ENCODE measurements at regions not wholly inside any gene's neighbourhood (a gene's known extent, or its start where the extent isn't known, plus 50 kb on each side); places are given as distances from the start of the nearest gene placed in this dataset.

DNA sequence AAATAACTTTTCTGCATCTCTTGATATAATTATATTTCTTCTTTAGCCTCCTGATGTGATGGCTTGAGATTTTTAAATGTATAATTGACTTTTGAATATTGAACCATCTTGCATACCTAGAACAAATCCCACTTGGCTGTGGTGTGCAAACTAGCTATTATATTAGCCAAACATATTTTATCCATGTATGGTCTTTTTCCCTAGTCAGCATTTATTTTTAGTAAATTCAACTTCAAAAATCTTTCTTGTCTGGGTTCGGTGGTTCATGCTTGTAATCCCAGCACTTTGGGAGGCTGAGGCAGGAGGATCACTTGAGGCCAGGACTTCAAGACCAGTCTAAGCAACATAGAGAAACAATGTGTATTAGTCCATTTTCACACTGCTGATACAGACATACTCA lies 386.6 kb upstream of the VWC2 start:
- H3K27me3 ChIP-seq (ENCODE audit: control insufficient read depth in 4 of 4, insufficient read depth in 4 of 4, low read length in 3 of 4): no peaks in the 10 kb centered on the region
- H3K36me3 ChIP-seq (ENCODE audit: control insufficient read depth in 4 of 4, insufficient read depth in 3 of 4, low read depth in 1 of 4, low read length in 3 of 4): no peaks in the 10 kb centered on the region
- no peak overlapping the region for H3K9ac ChIP-seq (ENCODE audit: low read depth in 1 of 2, low read length in 2 of 2)
- H3K4me3 ChIP-seq (ENCODE audit: low read depth in 1 of 3, low read length in 3 of 3): no peak overlapping the region
- DNase-seq (ENCODE audit: low spot score): no peak
- H3K4me1 ChIP-seq (ENCODE audit: control insufficient read depth in 4 of 4, insufficient read depth in 4 of 4, low read length in 3 of 4): no peaks in the 10 kb centered on the region
- TF ChIP-seq TAF1 (conservative IDR thresholded peaks at IDR 0.05) (no peak), FOXA1 (IDR thresholded peaks at IDR 0.05) (no peak), HNF4A (conservative IDR thresholded peaks at IDR 0.05) (no peak), JUND (IDR thresholded peaks at IDR 0.05) (no peak), NR2F2 (IDR thresholded peaks at IDR 0.05) (no peak), GABPA (IDR thresholded peaks at IDR 0.05 in 1 of 2, conservative IDR thresholded peaks at IDR 0.05 in 1 of 2) (no peak), EGR1 (IDR thresholded peaks at IDR 0.05; ENCODE audit: low read depth in 2 of 2) (no peak), HNF4G (IDR thresholded peaks at IDR 0.05) (no peak), YY1 (IDR thresholded peaks at IDR 0.05) (no peak), SP1 (IDR thresholded peaks at IDR 0.05) (no peak)
- TF ChIP-seq, protein P1, sequence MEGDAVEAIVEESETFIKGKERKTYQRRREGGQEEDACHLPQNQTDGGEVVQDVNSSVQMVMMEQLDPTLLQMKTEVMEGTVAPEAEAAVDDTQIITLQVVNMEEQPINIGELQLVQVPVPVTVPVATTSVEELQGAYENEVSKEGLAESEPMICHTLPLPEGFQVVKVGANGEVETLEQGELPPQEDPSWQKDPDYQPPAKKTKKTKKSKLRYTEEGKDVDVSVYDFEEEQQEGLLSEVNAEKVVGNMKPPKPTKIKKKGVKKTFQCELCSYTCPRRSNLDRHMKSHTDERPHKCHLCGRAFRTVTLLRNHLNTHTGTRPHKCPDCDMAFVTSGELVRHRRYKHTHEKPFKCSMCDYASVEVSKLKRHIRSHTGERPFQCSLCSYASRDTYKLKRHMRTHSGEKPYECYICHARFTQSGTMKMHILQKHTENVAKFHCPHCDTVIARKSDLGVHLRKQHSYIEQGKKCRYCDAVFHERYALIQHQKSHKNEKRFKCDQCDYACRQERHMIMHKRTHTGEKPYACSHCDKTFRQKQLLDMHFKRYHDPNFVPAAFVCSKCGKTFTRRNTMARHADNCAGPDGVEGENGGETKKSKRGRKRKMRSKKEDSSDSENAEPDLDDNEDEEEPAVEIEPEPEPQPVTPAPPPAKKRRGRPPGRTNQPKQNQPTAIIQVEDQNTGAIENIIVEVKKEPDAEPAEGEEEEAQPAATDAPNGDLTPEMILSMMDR (IDR thresholded peaks at IDR 0.05; ENCODE audit: low read depth, low read length, missing input control): no peak
- TF ChIP-seq, protein P2, sequence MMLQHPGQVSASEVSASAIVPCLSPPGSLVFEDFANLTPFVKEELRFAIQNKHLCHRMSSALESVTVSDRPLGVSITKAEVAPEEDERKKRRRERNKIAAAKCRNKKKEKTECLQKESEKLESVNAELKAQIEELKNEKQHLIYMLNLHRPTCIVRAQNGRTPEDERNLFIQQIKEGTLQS (IDR thresholded peaks at IDR 0.05): no peak
- TF ChIP-seq, protein P3, sequence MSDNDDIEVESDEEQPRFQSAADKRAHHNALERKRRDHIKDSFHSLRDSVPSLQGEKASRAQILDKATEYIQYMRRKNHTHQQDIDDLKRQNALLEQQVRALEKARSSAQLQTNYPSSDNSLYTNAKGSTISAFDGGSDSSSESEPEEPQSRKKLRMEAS (IDR thresholded peaks at IDR 0.05): no peak
- H3K27ac ChIP-seq (ENCODE audit: low read depth in 1 of 2, low read length in 2 of 2): no peak overlapping the region
- 70% methylated on average over 1 of the region's 1 CpG for WGBS
- H3K9me3 ChIP-seq (ENCODE audit: control insufficient read depth in 4 of 4, low read length in 3 of 4): no peaks in the 10 kb centered on the region

DNA sequence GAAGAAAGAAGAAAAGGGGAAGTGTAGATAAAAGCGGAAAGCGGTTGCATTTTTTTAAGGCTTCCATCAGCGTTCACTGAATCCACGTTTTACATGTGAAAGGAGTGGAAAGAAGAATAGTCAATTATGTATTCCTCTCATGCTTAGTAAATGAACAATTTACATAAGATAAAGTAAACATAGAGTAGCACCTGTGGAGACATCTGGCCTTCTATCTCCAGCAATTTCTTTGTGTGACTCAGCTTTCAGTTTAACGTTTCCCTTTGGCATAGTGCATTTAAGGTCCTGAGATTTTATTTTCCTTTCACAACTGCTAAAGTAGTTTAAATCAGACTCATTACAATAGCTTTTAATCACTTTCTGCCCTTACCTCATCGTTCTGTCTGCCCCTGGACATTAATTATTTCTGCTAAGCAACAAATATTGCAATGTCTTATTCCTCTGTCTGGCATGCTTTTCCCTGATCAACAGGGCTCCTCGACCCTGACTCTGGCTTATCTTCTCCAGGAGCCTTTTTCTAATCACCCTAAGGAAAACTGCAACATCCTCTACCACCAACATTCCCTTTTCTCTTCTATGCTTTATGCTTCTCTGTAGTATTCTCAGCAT lies 383.5 kb upstream of the VWC2 start:
- TF ChIP-seq HNF4G (IDR thresholded peaks at IDR 0.05) (no peak), SP1 (IDR thresholded peaks at IDR 0.05) (no peak), NR2F2 (IDR thresholded peaks at IDR 0.05) (no peak), YY1 (IDR thresholded peaks at IDR 0.05) (no peak), FOXA1 (IDR thresholded peaks at IDR 0.05) (no peak), FOXA2 (IDR thresholded peaks at IDR 0.05) (no peak), RAD21 (IDR thresholded peaks at IDR 0.05) (no peak), RXRA (IDR thresholded peaks at IDR 0.05) (no peak), JUND (IDR thresholded peaks at IDR 0.05) (no peak)
- TF ChIP-seq, protein P1 (IDR thresholded peaks at IDR 0.05; ENCODE audit: low read depth, low read length, missing input control): no peak
- TF ChIP-seq, protein P2 (IDR thresholded peaks at IDR 0.05): no peak
- Histone ChIP-seq H3K36me3 (ENCODE audit: control insufficient read depth in 4 of 4, insufficient read depth in 3 of 4, low read depth in 1 of 4, low read length in 3 of 4) (no peaks in the 10 kb centered on the region), H3K27me3 (ENCODE audit: control insufficient read depth in 4 of 4, insufficient read depth in 4 of 4, low read length in 3 of 4) (no peaks in the 10 kb centered on the region), H3K9ac (ENCODE audit: low read depth in 1 of 2, low read length in 2 of 2) (no peak overlapping the region), H3K27ac (ENCODE audit: low read depth in 1 of 2, low read length in 2 of 2) (no peak overlapping the region), H3K4me1 (ENCODE audit: control insufficient read depth in 4 of 4, insufficient read depth in 4 of 4, low read length in 3 of 4) (no peaks in the 10 kb centered on the region), H3K4me3 (ENCODE audit: low read depth in 1 of 3, low read length in 3 of 3) (no peak overlapping the region), H3K9me3 (ENCODE audit: control insufficient read depth in 4 of 4, low read length in 3 of 4) (no peaks in the 10 kb centered on the region)
- DNase-seq (ENCODE audit: low spot score): no peak
- WGBS: 57% methylated on average over 7 of the region's 7 CpGs

Measured in liver (tissue), 8 donors.